Caco-2 (cell line): ENCODE measurements at regions not wholly inside any gene's neighbourhood (a gene's known extent, or its start where the extent isn't known, plus 50 kb on each side); places are given as distances from the start of the nearest gene placed in this dataset.

ENCODE experiments used
- BruUV-seq: library from RNA; stranded (reverse); fragments of 400-500 nt; replicated peaks from 2 replicates; lab custom pipeline; 2021; lab: Mats Ljungman, UMichigan
- CTCF ChIA-PET: fragments of 300-600 bp; sonication (Branson Sonifier 250); formaldehyde crosslinking; loops from one replicate; lab custom pipeline; 2022; ENCODE audit warnings: antibody characterized with exemption; lab: Charles Lee
- POLR2A ChIA-PET: fragments of 300-600 bp; sonication (Branson Sonifier 250); formaldehyde crosslinking; loops from one replicate; lab custom pipeline; 2022; ENCODE audit warnings: antibody characterized with exemption; lab: Charles Lee
- DNase-seq, 2 experiments: peaks; one replicate each; pipeline versions ENCODE4 v3.0.0 to v3.0.0-alpha.2; 2020 to 2022
- H3K27me3 ChIP-seq: replicated peaks from 2 replicates; pipeline ENCODE4 v1.6.0; 2011; ENCODE audit warnings: low read length; ENCODE audit not compliant: control insufficient read depth, insufficient read depth
- H3K36me3 ChIP-seq: 2 replicates; pipeline ENCODE4 v1.5.1; 2011; ENCODE audit warnings: low read length; ENCODE audit not compliant: control insufficient read depth, insufficient read depth
- H3K4me1 ChIP-seq: fragments of 250-450 bp; sonication (Bioruptor Pico); 2 replicates; pipeline ENCODE4 v1.5.1; 2020; ENCODE audit warnings: mild to moderate bottlenecking
- H3K4me3 ChIP-seq: 2 replicates; pipeline ENCODE4 v1.5.1; 2011; ENCODE audit warnings: low read depth, mild to moderate bottlenecking, control low read depth, low read length
- H3K9me3 ChIP-seq: fragments of 250-450 bp; sonication (Bioruptor Pico); 2 replicates; pipeline ENCODE4 v1.5.1; 2020; ENCODE audit warnings: mild to moderate bottlenecking, moderate library complexity
- H3K27ac Mint-ChIP-seq: one replicate; pipeline ENCODE4 v1.8.0; 2022; ENCODE audit warnings: mixed read lengths; ENCODE audit not compliant: unreplicated experiment
- H3K27me3 Mint-ChIP-seq: one replicate; pipeline ENCODE4 v1.8.0; 2022; ENCODE audit warnings: mixed read lengths; ENCODE audit not compliant: insufficient read depth, unreplicated experiment
- H3K36me3 Mint-ChIP-seq: one replicate; pipeline ENCODE4 v1.8.0; 2022; ENCODE audit warnings: mild to moderate bottlenecking, mixed read lengths; ENCODE audit not compliant: insufficient read depth, unreplicated experiment
- H3K4me1 Mint-ChIP-seq: one replicate; pipeline ENCODE4 v1.8.0; 2022; ENCODE audit warnings: low read depth, mixed read lengths; ENCODE audit not compliant: unreplicated experiment
- H3K4me3 Mint-ChIP-seq: one replicate; pipeline ENCODE4 v1.8.0; 2022; ENCODE audit warnings: mild to moderate bottlenecking, moderate library complexity, mixed read lengths; ENCODE audit not compliant: unreplicated experiment
- H3K9me3 Mint-ChIP-seq: one replicate; pipeline ENCODE4 v1.8.0; 2022; ENCODE audit warnings: mixed read lengths; ENCODE audit not compliant: unreplicated experiment
- CTCF ChIP-seq, 2 experiments: fragments of 200-600 bp in 1 of 2; IDR thresholded peaks; 1 replicate in 1 of 2; 2 replicates in 1 of 2; pipeline versions ENCODE4 v1.5.1 to v1.8.0; 2011 to 2022; ENCODE audit warnings: antibody characterized with exemption in 1 of 2, control low read depth in 1 of 2, inconsistent platforms in 1 of 2, low read depth in 1 of 2, low read length in 1 of 2, mild to moderate bottlenecking in 1 of 2, moderate library complexity in 1 of 2; ENCODE audit not compliant: insufficient read depth in 1 of 2, severe bottlenecking in 1 of 2, unreplicated experiment in 1 of 2
- intact Hi-C: fragments of 100-400 bp; cut with micrococcal nuclease; formaldehyde crosslinking; loops from one replicate; pipeline ENCODE4 v1.10.0; 2022; ENCODE audit not compliant: unreplicated experiment

GRCh38 chr11:81920205-81920604 lies 813.5 kb downstream of the FAM181B start:
- CTCF ChIA-PET: no interaction called here
- no peak overlapping the region for H3K4me3 Mint-ChIP-seq

GRCh38 chr11:81916451-81916850 lies 817.2 kb downstream of the FAM181B start:
- no peak overlapping the region for H3K4me3 Mint-ChIP-seq
- ChIA-PET CTCF (no interaction called here), POLR2A (no interaction called here)
- no peak for DNase-seq
- no peak overlapping the region for H3K27ac Mint-ChIP-seq
- no peak for TF ChIP-seq CTCF (IDR thresholded peaks at IDR 0.05; ENCODE audit: insufficient read depth in 1 of 2, low read depth in 1 of 2, low read length in 1 of 2, severe bottlenecking in 1 of 2, unreplicated experiment in 1 of 2)
- intact Hi-C loops: no loop called here
- H3K36me3 Mint-ChIP-seq: no peaks in the 10 kb centered on the region
- no peaks in the 10 kb centered on the region for H3K9me3 ChIP-seq
- no peaks in the 10 kb centered on the region for H3K27me3 ChIP-seq
- H3K4me1 ChIP-seq: no peaks in the 10 kb centered on the region
- no peaks in the 10 kb centered on the region for H3K36me3 ChIP-seq
- peaks cover 6% of the 10 kb centered on the region for H3K4me1 Mint-ChIP-seq
- peaks cover 2% of the 10 kb centered on the region for H3K27me3 Mint-ChIP-seq
- no peaks in the 10 kb centered on the region for H3K9me3 Mint-ChIP-seq
- no peak overlapping the region for H3K4me3 ChIP-seq
- no TSS peak for BruUV-seq

More at GRCh38 chr11:81920205-81920604, 813.5 kb downstream of the FAM181B start:
- H3K27me3 ChIP-seq: no peaks in the 10 kb centered on the region
- H3K27ac Mint-ChIP-seq: no peak overlapping the region
- no peaks in the 10 kb centered on the region for H3K27me3 Mint-ChIP-seq
- BruUV-seq: no TSS peak
- no peak for DNase-seq
- intact Hi-C loops: no loop called here
- no peaks in the 10 kb centered on the region for H3K36me3 ChIP-seq
- H3K4me1 Mint-ChIP-seq: no peaks in the 10 kb centered on the region
- POLR2A ChIA-PET: no interaction called here
- TF ChIP-seq CTCF (IDR thresholded peaks at IDR 0.05; ENCODE audit: insufficient read depth in 1 of 2, low read depth in 1 of 2, low read length in 1 of 2, severe bottlenecking in 1 of 2, unreplicated experiment in 1 of 2): no peak
- no peak overlapping the region for H3K4me3 ChIP-seq
- no peaks in the 10 kb centered on the region for H3K9me3 Mint-ChIP-seq
- H3K9me3 ChIP-seq: no peaks in the 10 kb centered on the region
- H3K4me1 ChIP-seq: no peaks in the 10 kb centered on the region
- H3K36me3 Mint-ChIP-seq: no peaks in the 10 kb centered on the region

- no TSS peak for BruUV-seq
- Histone ChIP-seq H3K27me3 (no peaks in the 10 kb centered on the region), H3K9me3 (no peaks in the 10 kb centered on the region), H3K4me3 (no peak overlapping the region), H3K4me1 (no peaks in the 10 kb centered on the region), H3K36me3 (no peaks in the 10 kb centered on the region)
- no peaks in the 10 kb centered on the region for H3K9me3 Mint-ChIP-seq
- CTCF ChIA-PET: no interaction called here
- peaks cover 6% of the 10 kb centered on the region for H3K4me1 Mint-ChIP-seq
- POLR2A ChIA-PET: no interaction called here
- no peak overlapping the region for H3K4me3 Mint-ChIP-seq
- TF ChIP-seq CTCF (IDR thresholded peaks at IDR 0.05; ENCODE audit: insufficient read depth in 1 of 2, low read depth in 1 of 2, low read length in 1 of 2, severe bottlenecking in 1 of 2, unreplicated experiment in 1 of 2): no peak
- H3K36me3 Mint-ChIP-seq: no peaks in the 10 kb centered on the region
- no peak for DNase-seq
- H3K27ac Mint-ChIP-seq: no peak overlapping the region
- peaks cover 2% of the 10 kb centered on the region for H3K27me3 Mint-ChIP-seq
- intact Hi-C loops: no loop called here
Measured at GRCh38 chr11:81915045-81915444, 818.6 kb downstream of the FAM181B start.
